ENCODE measurements at regions not wholly inside any gene's neighbourhood (a gene's known extent, or its start where the extent isn't known, plus 50 kb on each side); places are given as distances from the start of the nearest gene placed in this dataset.

DNA sequence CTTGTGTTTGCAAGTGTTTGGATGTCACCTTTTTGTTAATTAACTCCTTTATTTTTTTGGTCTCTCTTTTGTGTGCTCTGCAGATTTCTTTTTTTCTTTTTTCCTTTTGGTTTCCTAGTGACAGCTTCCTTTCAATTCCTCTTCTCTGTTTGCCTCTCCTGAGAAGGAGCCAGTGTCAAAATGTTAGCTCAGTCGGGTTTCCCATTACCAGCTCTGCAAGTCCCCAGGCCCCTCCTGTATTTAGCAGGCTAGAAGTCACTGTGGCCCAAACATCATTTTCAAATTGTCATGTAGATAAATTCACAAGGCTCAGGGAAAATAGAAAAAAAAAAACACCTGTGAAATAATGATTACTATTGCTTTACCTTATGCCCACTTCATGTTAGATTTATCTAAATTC, 1621.6 kb downstream of the CDH8 start:
- Histone ChIP-seq H3K79me2 (replicated peaks; ENCODE audit: insufficient read depth) (no peaks in the 10 kb centered on the region), H3K36me3 (ENCODE audit: insufficient read depth) (no peaks in the 10 kb centered on the region), H2AFZ (no peak overlapping the region), H3K27me3 (ENCODE audit: insufficient read depth) (no peaks in the 10 kb centered on the region), H3K4me2 (no peak overlapping the region), H3F3A (replicated peaks; ENCODE audit: low read depth) (no peaks in the 10 kb centered on the region), H3K4me3 (no peak overlapping the region), H3K9me2 (ENCODE audit: insufficient read depth) (peaks cover 3% of the 10 kb centered on the region; the same call in 1 of the 2 replicates), H3K27ac (ENCODE audit: low read depth) (no peak overlapping the region), H3K4me1 (ENCODE audit: insufficient read depth) (peaks cover 25% of the 10 kb centered on the region; the same call in 1 of the 2 replicates), H4K20me1 (replicated peaks; ENCODE audit: insufficient read depth) (no peaks in the 10 kb centered on the region)
- ATAC-seq = peak; percentile 77
- no peak overlapping the region for H3K4me3 Mint-ChIP-seq
- no peaks in the 10 kb centered on the region for H3K36me3 Mint-ChIP-seq (ENCODE audit: low read depth)
- no peaks in the 10 kb centered on the region; the same call in 2 of the 3 replicates for H3K9me3 Mint-ChIP-seq
- DNase-seq (ENCODE audit: low spot score) = peak; percentile 22
- H3K27me3 Mint-ChIP-seq (ENCODE audit: insufficient read depth, low read depth, poor library complexity) = peaks cover 2% of the 10 kb centered on the region
- H3K27ac Mint-ChIP-seq = peak overlapping the region; percentile 13; the same call in 1 of the 2 replicates
- peaks cover 18% of the 10 kb centered on the region for H3K4me1 Mint-ChIP-seq
- no peak for TF ChIP-seq ZNF114 (CRISPR knock-in tag; IDR thresholded peaks at IDR 0.05)
- TF ChIP-seq ZNF331 (CRISPR knock-in tag; IDR thresholded peaks at IDR 0.05; ENCODE audit: low read depth) = no peak
- TF ChIP-seq STAT1 (IDR thresholded peaks at IDR 0.05; ENCODE audit: unreplicated experiment) = no peak
- no peak for TF ChIP-seq ETS1 (IDR thresholded peaks at IDR 0.05)
- TF ChIP-seq NANOG (IDR thresholded peaks at IDR 0.05; ENCODE audit: borderline replicate concordance) = no peak
- TF ChIP-seq POLR2AphosphoS5 (IDR thresholded peaks at IDR 0.05; ENCODE audit: low read depth) = no peak
- no peak for TF ChIP-seq EZH2 (IDR thresholded peaks at IDR 0.05; ENCODE audit: low read depth, unreplicated experiment)
- TF ChIP-seq EZH2phosphoT487 (IDR thresholded peaks at IDR 0.05; ENCODE audit: unreplicated experiment) = no peak
- TF ChIP-seq JUNB (IDR thresholded peaks at IDR 0.05; ENCODE audit: unreplicated experiment) = no peak
- no peak for TF ChIP-seq REST (IDR thresholded peaks at IDR 0.05; ENCODE audit: unreplicated experiment)
- no peak for TF ChIP-seq CREB1 (CRISPR knock-in tag; IDR thresholded peaks at IDR 0.05; ENCODE audit: low read depth)
- no peak for TF ChIP-seq ZNF462 (CRISPR knock-in tag; IDR thresholded peaks at IDR 0.05)
